GM21529 (cell line): ENCODE measurements at regions not wholly inside any gene's neighbourhood (a gene's known extent, or its start where the extent isn't known, plus 50 kb on each side); places are given as distances from the start of the nearest gene placed in this dataset.
"Not testable (repeated sequence)": the region's sequence is repeated elsewhere in the genome, so short reads cannot be mapped to it uniquely, and the experiment has no call there.

Experiments
- ATAC-seq: cut with Tn5 transposase; IDR thresholded peaks from one replicate; pipeline ENCODE4 v1.9.1; 2021; ENCODE audit not compliant: unreplicated experiment

GRCh38 chr18:27585602-27586173 is 400.6 kb upstream of the CHST9 start:
- no peak for ATAC-seq

- ATAC-seq = no peak
These were observed 398.4 kb upstream of the CHST9 start for GRCh38 chr18:27583466-27583865.

- no peak for ATAC-seq
These were observed 397.8 kb upstream of the CHST9 start for GRCh38 chr18:27582760-27583412.

- no peak for ATAC-seq
These were observed 396.3 kb upstream of the CHST9 start for GRCh38 chr18:27581296-27581904.

- ATAC-seq = no peak
These were observed 394.3 kb upstream of the CHST9 start for GRCh38 chr18:27579364-27579763.

GRCh38 chr18:27577752-27578151 is 392.6 kb upstream of the CHST9 start:
- ATAC-seq = no peak

- ATAC-seq = no peak
These were observed 392.2 kb upstream of the CHST9 start for GRCh38 chr18:27577265-27577664.

GRCh38 chr18:27567434-27567833 is 382.3 kb upstream of the CHST9 start:
- ATAC-seq = no peak

GRCh38 chr18:27564066-27564465 is 379.0 kb upstream of the CHST9 start:
- ATAC-seq = no peak

- no peak for ATAC-seq
These were observed 373.5 kb upstream of the CHST9 start for GRCh38 chr18:27558388-27559155.

GRCh38 chr18:27556741-27557140 is 371.6 kb upstream of the CHST9 start:
- no peak for ATAC-seq

GRCh38 chr18:27549335-27550039 is 364.4 kb upstream of the CHST9 start:
- no peak for ATAC-seq

GRCh38 chr18:27546991-27547390 is 361.9 kb upstream of the CHST9 start:
- ATAC-seq = no peak

- ATAC-seq = no peak
These were observed 359.1 kb upstream of the CHST9 start for GRCh38 chr18:27544206-27544605.

- no peak for ATAC-seq
These were observed 356.2 kb upstream of the CHST9 start for GRCh38 chr18:27541293-27541692.

- no peak for ATAC-seq
These were observed 355.0 kb upstream of the CHST9 start for GRCh38 chr18:27540111-27540510.

- ATAC-seq = no peak
These were observed 343.9 kb upstream of the CHST9 start for GRCh38 chr18:27528925-27529521.

GRCh38 chr18:27527856-27528255 is 342.7 kb upstream of the CHST9 start:
- no peak for ATAC-seq

- no peak for ATAC-seq
These were observed 335.3 kb upstream of the CHST9 start for GRCh38 chr18:27520401-27520800.

- not testable (repeated sequence) for ATAC-seq
These were observed 325.0 kb upstream of the CHST9 start for GRCh38 chr18:27510036-27510633.
